GM23338 (cell line): ENCODE measurements at regions not wholly inside any gene's neighbourhood (a gene's known extent, or its start where the extent isn't known, plus 50 kb on each side); places are given as distances from the start of the nearest gene placed in this dataset.

Source experiments
- ATAC-seq: fragments of 200-7000 bp; cut with Tn5 transposase; 3 replicates; pipeline ENCODE4 v1.9.1; 2020
- DNase-seq: peaks from one replicate; pipeline ENCODE4 v3.0.0-alpha.2; 2015; ENCODE audit warnings: low spot score
- H2AFZ ChIP-seq: fragments of 200-600 bp; sonication (generic); 2 replicates; pipeline ENCODE4 v1.8.0; 2016; ENCODE audit warnings: antibody characterized with exemption, mild to moderate bottlenecking, moderate library complexity
- H3F3A ChIP-seq: fragments of 200-600 bp; sonication (generic); replicated peaks from 2 replicates; pipeline ENCODE4 v1.8.0; 2017; ENCODE audit warnings: antibody characterized with exemption, mixed run types, low read depth
- H3K27ac ChIP-seq: fragments of 200-600 bp; sonication (generic); 2 replicates; pipeline ENCODE4 v1.6.1; 2016; ENCODE audit warnings: low read depth
- H3K27me3 ChIP-seq: fragments of 200-600 bp; sonication (generic); 2 replicates; pipeline ENCODE4 v1.8.0; 2016; ENCODE audit warnings: mild to moderate bottlenecking, mixed run types, moderate library complexity; ENCODE audit not compliant: insufficient read depth
- H3K36me3 ChIP-seq: fragments of 200-600 bp; sonication (generic); 2 replicates; pipeline ENCODE4 v1.8.0; 2016; ENCODE audit warnings: mild to moderate bottlenecking; ENCODE audit not compliant: insufficient read depth
- H3K4me1 ChIP-seq: fragments of 200-600 bp; sonication (generic); 2 replicates; pipeline ENCODE4 v1.8.0; 2016; ENCODE audit warnings: mild to moderate bottlenecking, moderate library complexity; ENCODE audit not compliant: insufficient read depth
- H3K4me2 ChIP-seq: fragments of 200-600 bp; sonication (generic); 2 replicates; pipeline ENCODE4 v1.7.1; 2017; ENCODE audit warnings: mixed run types
- H3K4me3 ChIP-seq: fragments of 200-600 bp; sonication (generic); 2 replicates; pipeline ENCODE4 v1.6.1; 2016; ENCODE audit warnings: mixed run types
- H3K79me2 ChIP-seq: fragments of 200-600 bp; sonication (generic); replicated peaks from 2 replicates; pipeline ENCODE4 v1.8.0; 2017; ENCODE audit warnings: mild to moderate bottlenecking; ENCODE audit not compliant: insufficient read depth
- H3K9me2 ChIP-seq: fragments of 200-600 bp; sonication (generic); 2 replicates; pipeline ENCODE4 v1.8.0; 2017; ENCODE audit not compliant: insufficient read depth
- H4K20me1 ChIP-seq: fragments of 200-600 bp; sonication (generic); replicated peaks from 2 replicates; pipeline ENCODE4 v1.8.0; 2017; ENCODE audit warnings: mild to moderate bottlenecking; ENCODE audit not compliant: insufficient read depth
- H3K27ac Mint-ChIP-seq: 2 replicates; pipeline ENCODE4 v1.8.0; 2020; ENCODE audit warnings: inconsistent platforms, mild to moderate bottlenecking, moderate library complexity, mixed read lengths
- H3K27me3 Mint-ChIP-seq: 3 replicates; pipeline ENCODE4 v1.8.0; 2022; ENCODE audit warnings: low read depth, mild to moderate bottlenecking, moderate library complexity, mixed read lengths, inconsistent platforms; ENCODE audit not compliant: insufficient read depth, poor library complexity
- H3K36me3 Mint-ChIP-seq: 3 replicates; pipeline ENCODE4 v1.8.0; 2021; ENCODE audit warnings: low read depth, mild to moderate bottlenecking, inconsistent platforms, moderate library complexity, mixed read lengths
- H3K4me1 Mint-ChIP-seq: 3 replicates; pipeline ENCODE4 v1.8.0; 2020; ENCODE audit warnings: mild to moderate bottlenecking, inconsistent platforms, mixed read lengths
- H3K4me3 Mint-ChIP-seq: 3 replicates; pipeline ENCODE4 v1.8.0; 2021; ENCODE audit warnings: moderate library complexity, mild to moderate bottlenecking, inconsistent platforms, mixed read lengths
- H3K9me3 Mint-ChIP-seq: 3 replicates; pipeline ENCODE4 v1.8.0; 2020; ENCODE audit warnings: moderate library complexity, mild to moderate bottlenecking, inconsistent platforms, mixed read lengths
- CREB1 ChIP-seq: fragments of 250-450 bp; sonication (Bioruptor Pico); IDR thresholded peaks from 2 replicates; pipeline ENCODE4 v1.5.0; 2020; ENCODE audit warnings: low read depth, mild to moderate bottlenecking, moderate library complexity
- EZH2 ChIP-seq: fragments of 200-600 bp; sonication (generic); IDR thresholded peaks from one replicate; pipeline ENCODE4 v1.8.0; 2017; ENCODE audit warnings: antibody characterized with exemption, mild to moderate bottlenecking, low read depth; ENCODE audit not compliant: unreplicated experiment
- EZH2phosphoT487 ChIP-seq: fragments of 200-600 bp; sonication (generic); IDR thresholded peaks from one replicate; pipeline ENCODE4 v1.8.1; 2018; ENCODE audit warnings: antibody characterized with exemption; ENCODE audit not compliant: unreplicated experiment
- JUNB ChIP-seq: IDR thresholded peaks from one replicate; pipeline ENCODE4 v1.6.1; 2016; ENCODE audit warnings: antibody characterized with exemption; ENCODE audit not compliant: unreplicated experiment
- NANOG ChIP-seq: IDR thresholded peaks from 2 replicates; pipeline ENCODE4 v1.6.1; 2016; ENCODE audit warnings: antibody characterized with exemption, borderline replicate concordance
- POLR2AphosphoS5 ChIP-seq: IDR thresholded peaks from 2 replicates; pipeline ENCODE4 v1.6.1; 2016; ENCODE audit warnings: antibody characterized with exemption, low read depth
- STAT1 ChIP-seq: IDR thresholded peaks from one replicate; pipeline ENCODE4 v1.6.1; 2016; ENCODE audit warnings: antibody characterized with exemption; ENCODE audit not compliant: unreplicated experiment
- ZNF114 ChIP-seq: fragments of 250-450 bp; sonication (Bioruptor Pico); IDR thresholded peaks from 2 replicates; pipeline ENCODE4 v1.5.0; 2020; ENCODE audit warnings: mild to moderate bottlenecking, moderate library complexity
- ZNF331 ChIP-seq: fragments of 250-450 bp; sonication (Bioruptor Pico); IDR thresholded peaks from 2 replicates; pipeline ENCODE4 v1.5.0; 2020; ENCODE audit warnings: low read depth, mild to moderate bottlenecking, moderate library complexity
- TF ChIP-seq, protein P1 (sequence below): fragments of 250-450 bp; sonication (Bioruptor Pico); IDR thresholded peaks from 2 replicates; pipeline ENCODE4 v1.5.0; 2020; ENCODE audit warnings: mild to moderate bottlenecking, moderate library complexity
- TF ChIP-seq, protein P2 (sequence below), 2 experiments: fragments of 200-600 bp in 1 of 2; sonication (generic) in 1 of 2; conservative IDR thresholded peaks; 2 replicates each; pipeline versions ENCODE4 v1.5.1 to v1.6.1; 2016 to 2017; ENCODE audit warnings: antibody characterized with exemption in 2 of 2, low read depth in 2 of 2, mild to moderate bottlenecking in 2 of 2, moderate library complexity in 1 of 2
- TF ChIP-seq, protein P3 (sequence below): IDR thresholded peaks from 2 replicates; pipeline ENCODE4 v1.6.1; 2016; ENCODE audit warnings: antibody characterized with exemption
- TF ChIP-seq, protein P4 (sequence below): IDR thresholded peaks from one replicate; pipeline ENCODE4 v1.6.1; 2018; ENCODE audit warnings: antibody characterized with exemption; ENCODE audit not compliant: unreplicated experiment

DNA sequence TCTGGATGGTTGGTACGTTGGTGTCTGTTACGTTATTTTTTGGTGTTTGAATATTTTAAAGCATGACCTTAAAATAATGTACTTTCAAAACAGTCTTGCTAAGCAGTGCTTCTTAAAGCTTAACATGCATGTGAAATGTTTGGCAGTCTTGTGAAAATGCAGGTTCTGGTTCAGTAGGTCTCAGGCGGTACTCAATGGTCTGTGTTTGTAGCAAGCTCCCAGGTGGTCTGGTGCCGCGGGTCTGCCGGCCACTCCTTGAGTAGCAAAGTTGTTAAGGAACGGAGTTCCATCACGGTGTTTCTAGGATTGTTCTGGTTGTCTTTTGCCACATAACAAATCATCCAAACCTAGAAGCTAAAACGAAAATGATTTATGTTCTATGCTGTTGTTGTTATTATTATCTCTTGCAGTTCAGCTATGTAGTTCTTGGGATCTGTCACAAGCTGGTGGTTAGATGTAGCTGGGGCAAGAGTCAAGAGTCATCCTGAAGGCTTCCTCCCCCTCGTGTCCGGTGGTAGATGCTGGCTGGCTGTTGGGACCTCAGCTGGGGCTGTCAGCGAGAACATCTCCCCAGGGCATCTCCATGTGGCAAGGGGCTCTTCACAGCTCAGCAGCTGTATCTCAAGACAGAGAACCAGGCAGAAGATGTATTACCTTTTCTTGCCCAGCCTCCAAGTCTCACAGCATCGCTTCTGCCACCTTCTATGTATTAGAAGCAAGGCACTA lies 186.8 kb downstream of the PALM2AKAP2 start:
- Mint-ChIP-seq H3K27me3 (no peaks in the 10 kb centered on the region), H3K36me3 (no peaks in the 10 kb centered on the region), H3K4me3 (no peak overlapping the region), H3K9me3 (no peaks in the 10 kb centered on the region), H3K27ac (no peak overlapping the region), H3K4me1 (no peaks in the 10 kb centered on the region)
- Histone ChIP-seq H3K4me3 (no peak overlapping the region), H2AFZ (no peak overlapping the region), H3K9me2 (peaks cover under 1% of the 10 kb centered on the region; the same call in 1 of the 2 replicates), H3K4me2 (no peak overlapping the region), H3K36me3 (no peaks in the 10 kb centered on the region), H4K20me1 (no peaks in the 10 kb centered on the region), H3K79me2 (no peaks in the 10 kb centered on the region), H3K27ac (no peak overlapping the region), H3K27me3 (no peaks in the 10 kb centered on the region), H3F3A (no peaks in the 10 kb centered on the region), H3K4me1 (no peaks in the 10 kb centered on the region)
- TF ChIP-seq STAT1: no peak
- TF ChIP-seq POLR2AphosphoS5: no peak
- TF ChIP-seq JUNB: no peak
- TF ChIP-seq, protein P1, sequence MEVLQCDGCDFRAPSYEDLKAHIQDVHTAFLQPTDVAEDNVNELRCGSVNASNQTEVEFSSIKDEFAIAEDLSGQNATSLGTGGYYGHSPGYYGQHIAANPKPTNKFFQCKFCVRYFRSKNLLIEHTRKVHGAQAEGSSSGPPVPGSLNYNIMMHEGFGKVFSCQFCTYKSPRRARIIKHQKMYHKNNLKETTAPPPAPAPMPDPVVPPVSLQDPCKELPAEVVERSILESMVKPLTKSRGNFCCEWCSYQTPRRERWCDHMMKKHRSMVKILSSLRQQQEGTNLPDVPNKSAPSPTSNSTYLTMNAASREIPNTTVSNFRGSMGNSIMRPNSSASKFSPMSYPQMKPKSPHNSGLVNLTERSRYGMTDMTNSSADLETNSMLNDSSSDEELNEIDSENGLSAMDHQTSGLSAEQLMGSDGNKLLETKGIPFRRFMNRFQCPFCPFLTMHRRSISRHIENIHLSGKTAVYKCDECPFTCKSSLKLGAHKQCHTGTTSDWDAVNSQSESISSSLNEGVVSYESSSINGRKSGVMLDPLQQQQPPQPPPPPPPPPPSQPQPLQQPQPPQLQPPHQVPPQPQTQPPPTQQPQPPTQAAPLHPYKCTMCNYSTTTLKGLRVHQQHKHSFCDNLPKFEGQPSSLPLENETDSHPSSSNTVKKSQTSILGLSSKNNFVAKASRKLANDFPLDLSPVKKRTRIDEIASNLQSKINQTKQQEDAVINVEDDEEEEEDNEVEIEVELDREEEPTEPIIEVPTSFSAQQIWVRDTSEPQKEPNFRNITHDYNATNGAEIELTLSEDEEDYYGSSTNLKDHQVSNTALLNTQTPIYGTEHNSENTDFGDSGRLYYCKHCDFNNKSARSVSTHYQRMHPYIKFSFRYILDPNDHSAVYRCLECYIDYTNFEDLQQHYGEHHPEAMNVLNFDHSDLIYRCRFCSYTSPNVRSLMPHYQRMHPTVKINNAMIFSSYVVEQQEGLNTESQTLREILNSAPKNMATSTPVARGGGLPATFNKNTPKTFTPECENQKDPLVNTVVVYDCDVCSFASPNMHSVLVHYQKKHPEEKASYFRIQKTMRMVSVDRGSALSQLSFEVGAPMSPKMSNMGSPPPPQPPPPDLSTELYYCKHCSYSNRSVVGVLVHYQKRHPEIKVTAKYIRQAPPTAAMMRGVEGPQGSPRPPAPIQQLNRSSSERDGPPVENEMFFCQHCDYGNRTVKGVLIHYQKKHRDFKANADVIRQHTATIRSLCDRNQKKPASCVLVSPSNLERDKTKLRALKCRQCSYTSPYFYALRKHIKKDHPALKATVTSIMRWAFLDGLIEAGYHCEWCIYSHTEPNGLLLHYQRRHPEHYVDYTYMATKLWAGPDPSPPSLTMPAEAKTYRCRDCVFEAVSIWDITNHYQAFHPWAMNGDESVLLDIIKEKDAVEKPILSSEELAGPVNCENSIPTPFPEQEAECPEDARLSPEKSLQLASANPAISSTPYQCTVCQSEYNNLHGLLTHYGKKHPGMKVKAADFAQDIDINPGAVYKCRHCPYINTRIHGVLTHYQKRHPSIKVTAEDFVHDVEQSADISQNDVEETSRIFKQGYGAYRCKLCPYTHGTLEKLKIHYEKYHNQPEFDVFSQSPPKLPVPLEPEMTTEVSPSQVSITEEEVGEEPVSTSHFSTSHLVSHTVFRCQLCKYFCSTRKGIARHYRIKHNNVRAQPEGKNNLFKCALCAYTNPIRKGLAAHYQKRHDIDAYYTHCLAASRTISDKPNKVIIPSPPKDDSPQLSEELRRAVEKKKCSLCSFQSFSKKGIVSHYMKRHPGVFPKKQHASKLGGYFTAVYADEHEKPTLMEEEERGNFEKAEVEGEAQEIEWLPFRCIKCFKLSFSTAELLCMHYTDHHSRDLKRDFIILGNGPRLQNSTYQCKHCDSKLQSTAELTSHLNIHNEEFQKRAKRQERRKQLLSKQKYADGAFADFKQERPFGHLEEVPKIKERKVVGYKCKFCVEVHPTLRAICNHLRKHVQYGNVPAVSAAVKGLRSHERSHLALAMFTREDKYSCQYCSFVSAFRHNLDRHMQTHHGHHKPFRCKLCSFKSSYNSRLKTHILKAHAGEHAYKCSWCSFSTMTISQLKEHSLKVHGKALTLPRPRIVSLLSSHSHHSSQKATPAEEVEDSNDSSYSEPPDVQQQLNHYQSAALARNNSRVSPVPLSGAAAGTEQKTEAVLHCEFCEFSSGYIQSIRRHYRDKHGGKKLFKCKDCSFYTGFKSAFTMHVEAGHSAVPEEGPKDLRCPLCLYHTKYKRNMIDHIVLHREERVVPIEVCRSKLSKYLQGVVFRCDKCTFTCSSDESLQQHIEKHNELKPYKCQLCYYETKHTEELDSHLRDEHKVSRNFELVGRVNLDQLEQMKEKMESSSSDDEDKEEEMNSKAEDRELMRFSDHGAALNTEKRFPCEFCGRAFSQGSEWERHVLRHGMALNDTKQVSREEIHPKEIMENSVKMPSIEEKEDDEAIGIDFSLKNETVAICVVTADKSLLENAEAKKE (CRISPR knock-in tag): no peak
- TF ChIP-seq, protein P2, sequence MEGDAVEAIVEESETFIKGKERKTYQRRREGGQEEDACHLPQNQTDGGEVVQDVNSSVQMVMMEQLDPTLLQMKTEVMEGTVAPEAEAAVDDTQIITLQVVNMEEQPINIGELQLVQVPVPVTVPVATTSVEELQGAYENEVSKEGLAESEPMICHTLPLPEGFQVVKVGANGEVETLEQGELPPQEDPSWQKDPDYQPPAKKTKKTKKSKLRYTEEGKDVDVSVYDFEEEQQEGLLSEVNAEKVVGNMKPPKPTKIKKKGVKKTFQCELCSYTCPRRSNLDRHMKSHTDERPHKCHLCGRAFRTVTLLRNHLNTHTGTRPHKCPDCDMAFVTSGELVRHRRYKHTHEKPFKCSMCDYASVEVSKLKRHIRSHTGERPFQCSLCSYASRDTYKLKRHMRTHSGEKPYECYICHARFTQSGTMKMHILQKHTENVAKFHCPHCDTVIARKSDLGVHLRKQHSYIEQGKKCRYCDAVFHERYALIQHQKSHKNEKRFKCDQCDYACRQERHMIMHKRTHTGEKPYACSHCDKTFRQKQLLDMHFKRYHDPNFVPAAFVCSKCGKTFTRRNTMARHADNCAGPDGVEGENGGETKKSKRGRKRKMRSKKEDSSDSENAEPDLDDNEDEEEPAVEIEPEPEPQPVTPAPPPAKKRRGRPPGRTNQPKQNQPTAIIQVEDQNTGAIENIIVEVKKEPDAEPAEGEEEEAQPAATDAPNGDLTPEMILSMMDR (conservative IDR thresholded peaks at IDR 0.05; ENCODE audit: low read depth in 2 of 2): no peak
- TF ChIP-seq ZNF114 (CRISPR knock-in tag): no peak
- TF ChIP-seq, protein P3, sequence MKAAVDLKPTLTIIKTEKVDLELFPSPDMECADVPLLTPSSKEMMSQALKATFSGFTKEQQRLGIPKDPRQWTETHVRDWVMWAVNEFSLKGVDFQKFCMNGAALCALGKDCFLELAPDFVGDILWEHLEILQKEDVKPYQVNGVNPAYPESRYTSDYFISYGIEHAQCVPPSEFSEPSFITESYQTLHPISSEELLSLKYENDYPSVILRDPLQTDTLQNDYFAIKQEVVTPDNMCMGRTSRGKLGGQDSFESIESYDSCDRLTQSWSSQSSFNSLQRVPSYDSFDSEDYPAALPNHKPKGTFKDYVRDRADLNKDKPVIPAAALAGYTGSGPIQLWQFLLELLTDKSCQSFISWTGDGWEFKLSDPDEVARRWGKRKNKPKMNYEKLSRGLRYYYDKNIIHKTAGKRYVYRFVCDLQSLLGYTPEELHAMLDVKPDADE: no peak
- TF ChIP-seq, protein P4, sequence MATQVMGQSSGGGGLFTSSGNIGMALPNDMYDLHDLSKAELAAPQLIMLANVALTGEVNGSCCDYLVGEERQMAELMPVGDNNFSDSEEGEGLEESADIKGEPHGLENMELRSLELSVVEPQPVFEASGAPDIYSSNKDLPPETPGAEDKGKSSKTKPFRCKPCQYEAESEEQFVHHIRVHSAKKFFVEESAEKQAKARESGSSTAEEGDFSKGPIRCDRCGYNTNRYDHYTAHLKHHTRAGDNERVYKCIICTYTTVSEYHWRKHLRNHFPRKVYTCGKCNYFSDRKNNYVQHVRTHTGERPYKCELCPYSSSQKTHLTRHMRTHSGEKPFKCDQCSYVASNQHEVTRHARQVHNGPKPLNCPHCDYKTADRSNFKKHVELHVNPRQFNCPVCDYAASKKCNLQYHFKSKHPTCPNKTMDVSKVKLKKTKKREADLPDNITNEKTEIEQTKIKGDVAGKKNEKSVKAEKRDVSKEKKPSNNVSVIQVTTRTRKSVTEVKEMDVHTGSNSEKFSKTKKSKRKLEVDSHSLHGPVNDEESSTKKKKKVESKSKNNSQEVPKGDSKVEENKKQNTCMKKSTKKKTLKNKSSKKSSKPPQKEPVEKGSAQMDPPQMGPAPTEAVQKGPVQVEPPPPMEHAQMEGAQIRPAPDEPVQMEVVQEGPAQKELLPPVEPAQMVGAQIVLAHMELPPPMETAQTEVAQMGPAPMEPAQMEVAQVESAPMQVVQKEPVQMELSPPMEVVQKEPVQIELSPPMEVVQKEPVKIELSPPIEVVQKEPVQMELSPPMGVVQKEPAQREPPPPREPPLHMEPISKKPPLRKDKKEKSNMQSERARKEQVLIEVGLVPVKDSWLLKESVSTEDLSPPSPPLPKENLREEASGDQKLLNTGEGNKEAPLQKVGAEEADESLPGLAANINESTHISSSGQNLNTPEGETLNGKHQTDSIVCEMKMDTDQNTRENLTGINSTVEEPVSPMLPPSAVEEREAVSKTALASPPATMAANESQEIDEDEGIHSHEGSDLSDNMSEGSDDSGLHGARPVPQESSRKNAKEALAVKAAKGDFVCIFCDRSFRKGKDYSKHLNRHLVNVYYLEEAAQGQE: no peak
- TF ChIP-seq CREB1 (CRISPR knock-in tag): no peak
- TF ChIP-seq EZH2phosphoT487: no peak
- TF ChIP-seq NANOG: no peak
- TF ChIP-seq EZH2: no peak
- no peak for TF ChIP-seq ZNF331 (CRISPR knock-in tag)
- ATAC-seq (no peak), DNase-seq (no peak)
